ENCODE measurements at regions not wholly inside any gene's neighbourhood (a gene's known extent, or its start where the extent isn't known, plus 50 kb on each side); places are given as distances from the start of the nearest gene placed in this dataset.

GRCh38 chr3:151992326-151993041 is 119.0 kb downstream of the SUCNR1 start:
- DNase-seq (ENCODE audit: low read depth) = no peak

GRCh38 chr3:151995091-151995490 is 121.6 kb downstream of the SUCNR1 start:
- no peak for DNase-seq (ENCODE audit: low read depth)

GRCh38 chr3:151998744-151999143 is 125.3 kb downstream of the SUCNR1 start:
- DNase-seq (ENCODE audit: low read depth) = no peak

- no peak for DNase-seq (ENCODE audit: low read depth)
These were observed 126.5 kb downstream of the SUCNR1 start for GRCh38 chr3:151999936-152000335.

GRCh38 chr3:152011812-152012735 is 138.6 kb downstream of the SUCNR1 start:
- DNase-seq (ENCODE audit: low read depth) = no peak

- DNase-seq (ENCODE audit: low read depth) = no peak
These were observed 146.1 kb downstream of the SUCNR1 start for GRCh38 chr3:152019508-152019907.

GRCh38 chr3:152021951-152022461 is 148.6 kb downstream of the SUCNR1 start:
- DNase-seq (ENCODE audit: low read depth) = peak; percentile 21

- DNase-seq (ENCODE audit: low read depth) = peak; percentile 44
These were observed 152.7 kb downstream of the SUCNR1 start for GRCh38 chr3:152026033-152026556.

- no peak for DNase-seq (ENCODE audit: low read depth)
These were observed 156.9 kb downstream of the SUCNR1 start for GRCh38 chr3:152030320-152030719.

GRCh38 chr3:152031321-152031720 is 157.9 kb downstream of the SUCNR1 start:
- DNase-seq (ENCODE audit: low read depth) = no peak

GRCh38 chr3:152037297-152037696 is 163.9 kb downstream of the SUCNR1 start:
- no peak for DNase-seq (ENCODE audit: low read depth)

GRCh38 chr3:152037953-152038352 is 164.5 kb downstream of the SUCNR1 start:
- no peak for DNase-seq (ENCODE audit: low read depth)

GRCh38 chr3:152038490-152038889 is 165.0 kb downstream of the SUCNR1 start:
- DNase-seq (ENCODE audit: low read depth) = no peak

- no peak for DNase-seq (ENCODE audit: low read depth)
These were observed 166.4 kb downstream of the SUCNR1 start for GRCh38 chr3:152039887-152040286.

GRCh38 chr3:152040319-152040718 is 166.9 kb downstream of the SUCNR1 start:
- DNase-seq (ENCODE audit: low read depth) = no peak

GRCh38 chr3:152043620-152044019 is 170.2 kb downstream of the SUCNR1 start:
- no peak for DNase-seq (ENCODE audit: low read depth)

GRCh38 chr3:152046280-152046679 is 172.8 kb downstream of the SUCNR1 start:
- no peak for DNase-seq (ENCODE audit: low read depth)

GRCh38 chr3:152047465-152047864 is 174.0 kb downstream of the SUCNR1 start:
- DNase-seq (ENCODE audit: low read depth) = no peak

- DNase-seq (ENCODE audit: low read depth) = no peak
These were observed 175.4 kb downstream of the SUCNR1 start for GRCh38 chr3:152048831-152049230.

- no peak for DNase-seq (ENCODE audit: low read depth)
These were observed 177.5 kb downstream of the SUCNR1 start for GRCh38 chr3:152050903-152051302.

GRCh38 chr3:152051501-152052404 is 178.3 kb downstream of the SUCNR1 start:
- peak; percentile 48 for DNase-seq (ENCODE audit: low read depth)

- no peak for DNase-seq (ENCODE audit: low read depth)
These were observed 180.4 kb downstream of the SUCNR1 start for GRCh38 chr3:152053866-152054265.

Measured in GM04504 (cell line).